Gastrocnemius medialis (tissue), 4 donors: ENCODE measurements at regions not wholly inside any gene's neighbourhood (a gene's known extent, or its start where the extent isn't known, plus 50 kb on each side); places are given as distances from the start of the nearest gene placed in this dataset.

ENCODE experiments used
- ATAC-seq, 2 donors: fragments of 150-250 bp; one replicate each; pipeline ENCODE4 v1.9.1; 2016
- DNase-seq, 2 donors: peaks; one replicate each; pipeline ENCODE4 v3.0.0-alpha.2; 2019
- H3K27ac ChIP-seq, 4 donors: fragments of 200-600 bp; sonication (generic); 1 replicate in 1 of 4; 2 replicates in 3 of 4; pipeline ENCODE4 v1.5.1; 2016 to 2018; ENCODE audit warnings: mild to moderate bottlenecking in 2 of 4, moderate library complexity in 1 of 4
- H3K27me3 ChIP-seq, 3 donors: fragments of 200-600 bp; sonication (generic) in 2 of 3; 1 replicate in 1 of 3; 2 replicates in 2 of 3; pipeline versions ENCODE4 v1.5.1 to v1.6.0; 2016 to 2019; ENCODE audit warnings: mild to moderate bottlenecking in 1 of 3, moderate library complexity in 1 of 3
- H3K36me3 ChIP-seq, 2 donors: fragments of 200-600 bp; sonication (generic) in 1 of 2; one replicate each; pipeline ENCODE4 v1.5.1; 2017 to 2018
- H3K4me1 ChIP-seq, 2 donors: fragments of 200-600 bp; sonication (generic) in 1 of 2; one replicate each; pipeline ENCODE4 v1.5.1; 2016 to 2017; ENCODE audit warnings: mild to moderate bottlenecking in 2 of 2
- H3K4me3 ChIP-seq, 4 donors: fragments of 200-600 bp; sonication (generic) in 3 of 4; 1 replicate in 1 of 4; 2 replicates in 3 of 4; pipeline ENCODE4 v1.5.1; 2016 to 2019; ENCODE audit warnings: mild to moderate bottlenecking in 2 of 4
- H3K9me3 ChIP-seq, 3 donors: fragments of 200-600 bp; sonication (generic) in 2 of 3; 1 replicate in 1 of 3; 2 replicates in 2 of 3; pipeline ENCODE4 v1.5.1; 2016 to 2019
- POLR2A ChIP-seq, 2 donors: fragments of 450-650 bp; IDR thresholded peaks; one replicate each; pipeline ENCODE4 v1.6.1; 2017; ENCODE audit warnings: antibody characterized with exemption in 2 of 2, mild to moderate bottlenecking in 2 of 2, moderate library complexity in 2 of 2
- in situ Hi-C, 4 donors: fragments of 200-750 bp; cut with MboI; loops; one replicate each; pipeline versions ENCODE4 v1.15.0 to v1.8.0; 2017; ENCODE audit warnings: low sequenced_read_pairs in 4 of 4
- intact Hi-C: fragments of 100-400 bp; cut with DNase I; formaldehyde crosslinking; loops from one replicate; pipeline ENCODE4 v1.15.1; 2023; ENCODE audit warnings: low total_unique reads
- TF ChIP-seq, protein P1 (sequence below), 5 experiments: fragments of 450-650 bp in 3 of 5; fragments of 200-600 bp in 2 of 5; sonication (generic) in 2 of 5; IDR thresholded peaks in 4 of 5; conservative IDR thresholded peaks in 1 of 5; 1 replicate in 4 of 5; 2 replicates in 1 of 5; pipeline ENCODE4 v1.5.1; 2016 to 2019; ENCODE audit warnings: antibody characterized with exemption in 5 of 5, mild to moderate bottlenecking in 3 of 5, moderate library complexity in 3 of 5

DNA sequence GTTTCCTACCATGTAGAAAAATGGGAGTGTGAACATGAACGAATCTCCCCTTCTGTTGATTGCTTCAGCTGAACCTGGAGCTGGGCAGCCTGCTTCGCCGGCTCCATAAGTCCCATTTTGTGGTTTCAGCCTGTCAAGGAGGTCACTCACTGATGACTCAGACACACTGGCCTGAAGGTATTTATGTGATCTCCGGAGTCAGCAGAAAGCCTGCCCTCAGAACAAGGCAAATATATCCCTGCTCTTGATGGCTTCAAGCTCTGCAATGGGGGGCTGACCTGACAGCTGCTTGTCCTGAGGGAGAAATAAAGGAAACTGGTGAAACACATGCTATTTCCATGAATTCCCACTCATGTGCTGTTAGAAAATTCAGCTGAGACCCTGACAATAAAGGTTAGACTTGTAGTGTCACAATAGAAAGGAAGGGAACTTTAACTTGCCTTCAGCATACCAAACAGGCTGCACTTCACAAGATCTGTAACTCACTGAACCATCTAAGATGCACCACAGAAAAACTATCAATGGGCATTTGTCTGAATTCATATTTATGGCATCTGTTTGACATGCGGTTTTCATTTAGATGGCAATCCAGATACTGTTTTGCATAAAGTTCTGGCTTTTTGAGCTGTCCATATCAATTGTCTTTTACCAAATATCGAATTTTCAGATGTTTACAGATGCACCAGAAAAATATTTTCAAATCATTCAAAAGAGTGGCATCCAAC is 282.0 kb upstream of the VEPH1 start:
- Histone ChIP-seq H3K9me3 (no peaks in the 10 kb centered on the region), H3K27ac (no peak overlapping the region), H3K4me1 (peaks cover 0 to 5% of the 10 kb centered on the region in 2 donors), H3K27me3 (no peaks in the 10 kb centered on the region), H3K36me3 (no peaks in the 10 kb centered on the region), H3K4me3 (no peak overlapping the region)
- ATAC-seq: peak in 1 of 2 donors; percentile 77
- in situ Hi-C loops (no loop called here), intact Hi-C loops (no loop called here)
- peak in 1 of 2 donors; percentile 20 for DNase-seq
- no peak for TF ChIP-seq POLR2A (IDR thresholded peaks at IDR 0.05)
- TF ChIP-seq, protein P1, sequence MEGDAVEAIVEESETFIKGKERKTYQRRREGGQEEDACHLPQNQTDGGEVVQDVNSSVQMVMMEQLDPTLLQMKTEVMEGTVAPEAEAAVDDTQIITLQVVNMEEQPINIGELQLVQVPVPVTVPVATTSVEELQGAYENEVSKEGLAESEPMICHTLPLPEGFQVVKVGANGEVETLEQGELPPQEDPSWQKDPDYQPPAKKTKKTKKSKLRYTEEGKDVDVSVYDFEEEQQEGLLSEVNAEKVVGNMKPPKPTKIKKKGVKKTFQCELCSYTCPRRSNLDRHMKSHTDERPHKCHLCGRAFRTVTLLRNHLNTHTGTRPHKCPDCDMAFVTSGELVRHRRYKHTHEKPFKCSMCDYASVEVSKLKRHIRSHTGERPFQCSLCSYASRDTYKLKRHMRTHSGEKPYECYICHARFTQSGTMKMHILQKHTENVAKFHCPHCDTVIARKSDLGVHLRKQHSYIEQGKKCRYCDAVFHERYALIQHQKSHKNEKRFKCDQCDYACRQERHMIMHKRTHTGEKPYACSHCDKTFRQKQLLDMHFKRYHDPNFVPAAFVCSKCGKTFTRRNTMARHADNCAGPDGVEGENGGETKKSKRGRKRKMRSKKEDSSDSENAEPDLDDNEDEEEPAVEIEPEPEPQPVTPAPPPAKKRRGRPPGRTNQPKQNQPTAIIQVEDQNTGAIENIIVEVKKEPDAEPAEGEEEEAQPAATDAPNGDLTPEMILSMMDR (IDR thresholded peaks at IDR 0.05 in 4 of 5, conservative IDR thresholded peaks at IDR 0.05 in 1 of 5): no peak

DNA sequence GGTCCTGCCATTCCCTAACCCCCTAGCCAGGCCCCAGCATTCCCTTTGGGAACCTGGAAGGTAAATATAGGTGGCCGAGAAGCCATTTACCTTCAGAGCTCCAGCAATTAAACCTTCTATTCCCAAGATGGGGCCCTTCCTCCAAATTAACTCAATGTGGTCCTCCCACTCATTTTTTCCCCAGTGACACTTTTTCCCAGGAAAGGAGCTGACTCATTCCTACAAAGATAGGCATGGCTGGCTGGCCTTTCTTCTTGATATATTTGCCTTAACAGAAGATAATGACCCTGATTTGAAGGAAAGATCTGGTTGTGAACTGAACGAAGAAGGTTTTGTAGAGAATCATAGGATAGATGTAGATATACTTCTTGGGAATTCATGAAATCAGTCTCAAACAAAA is 279.0 kb upstream of the VEPH1 start:
- Histone ChIP-seq H3K27me3 (no peaks in the 10 kb centered on the region), H3K9me3 (no peaks in the 10 kb centered on the region), H3K27ac (no peak overlapping the region), H3K36me3 (no peaks in the 10 kb centered on the region), H3K4me1 (peaks cover 0 to 5% of the 10 kb centered on the region in 2 donors), H3K4me3 (no peak overlapping the region)
- intact Hi-C loops (no loop called here), in situ Hi-C loops (no loop called here)
- DNase-seq (no peak), ATAC-seq (no peak)
- TF ChIP-seq, protein P1 (IDR thresholded peaks at IDR 0.05 in 4 of 5, conservative IDR thresholded peaks at IDR 0.05 in 1 of 5): no peak
- TF ChIP-seq POLR2A (IDR thresholded peaks at IDR 0.05): no peak

DNA sequence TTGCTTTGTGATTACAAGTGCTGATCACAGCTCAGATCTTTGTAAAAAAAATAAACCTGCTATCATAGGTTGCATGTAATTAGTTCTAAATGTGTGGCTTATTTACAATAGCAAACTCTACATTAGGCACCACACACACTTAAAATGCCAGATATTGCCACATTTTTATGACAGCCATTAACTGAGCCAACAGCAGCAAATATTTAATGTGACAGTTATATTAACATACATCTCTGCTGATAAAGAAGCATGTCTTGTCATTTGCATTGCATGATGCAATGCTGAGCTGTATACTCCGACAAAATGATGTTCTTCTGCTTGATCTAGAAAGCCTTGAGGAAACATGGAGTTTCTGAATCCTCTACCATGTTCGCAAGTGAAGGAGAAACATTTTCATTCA is 273.6 kb upstream of the VEPH1 start:
- Histone ChIP-seq H3K4me3 (no peak overlapping the region), H3K27me3 (no peaks in the 10 kb centered on the region), H3K4me1 (no peaks in the 10 kb centered on the region), H3K9me3 (no peaks in the 10 kb centered on the region), H3K36me3 (no peaks in the 10 kb centered on the region), H3K27ac (no peak overlapping the region)
- ATAC-seq (no peak), DNase-seq (no peak)
- TF ChIP-seq, protein P1 (IDR thresholded peaks at IDR 0.05 in 4 of 5, conservative IDR thresholded peaks at IDR 0.05 in 1 of 5): no peak
- no peak for TF ChIP-seq POLR2A (IDR thresholded peaks at IDR 0.05)
- intact Hi-C loops: no loop called here
- in situ Hi-C loops: no loop called here

DNA sequence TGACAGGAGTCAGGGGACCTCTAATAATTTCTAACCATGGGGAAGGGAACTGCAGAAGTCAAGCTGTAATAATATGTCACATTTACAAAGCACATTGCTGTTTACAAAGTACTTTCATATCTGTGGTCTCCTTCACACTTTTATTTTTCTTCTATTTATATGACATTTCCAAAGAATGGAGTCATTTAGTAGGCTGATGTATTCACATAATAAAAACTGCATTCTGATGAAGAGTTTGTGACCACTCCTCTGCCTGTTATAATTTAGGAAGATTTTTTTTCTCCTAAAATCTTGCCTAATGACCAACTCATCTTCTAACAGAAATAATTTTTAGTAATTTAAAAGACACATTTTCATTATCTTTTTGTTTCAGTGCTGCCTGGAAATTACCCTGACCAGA is 272.2 kb upstream of the VEPH1 start:
- ATAC-seq (no peak), DNase-seq (no peak)
- TF ChIP-seq, protein P1 (IDR thresholded peaks at IDR 0.05 in 4 of 5, conservative IDR thresholded peaks at IDR 0.05 in 1 of 5): no peak
- no peak for TF ChIP-seq POLR2A (IDR thresholded peaks at IDR 0.05)
- Histone ChIP-seq H3K27ac (no peak overlapping the region), H3K9me3 (no peaks in the 10 kb centered on the region), H3K27me3 (no peaks in the 10 kb centered on the region), H3K4me1 (no peaks in the 10 kb centered on the region), H3K36me3 (no peaks in the 10 kb centered on the region), H3K4me3 (no peak overlapping the region)
- intact Hi-C loops (no loop called here), in situ Hi-C loops (no loop called here)

DNA sequence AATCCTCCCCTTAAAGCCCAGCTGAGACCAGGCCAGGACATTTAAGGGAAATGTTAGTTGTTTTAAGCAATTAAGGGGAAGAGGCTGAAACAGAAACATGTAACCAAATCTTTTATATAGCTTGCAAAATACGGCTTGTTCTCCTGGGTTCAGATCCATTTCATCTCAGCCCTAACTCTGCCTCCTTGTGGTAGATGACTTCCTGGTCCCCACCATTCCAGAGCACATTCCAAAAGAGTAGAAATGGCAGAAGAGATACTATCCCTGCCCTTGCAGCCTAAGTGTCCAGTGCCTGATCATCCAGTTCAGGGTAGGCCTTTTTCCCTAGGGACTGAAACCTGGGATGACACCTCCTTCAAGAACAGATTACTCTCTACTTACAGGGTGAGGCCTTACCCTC is 266.2 kb upstream of the VEPH1 start:
- in situ Hi-C loops (no loop called here), intact Hi-C loops (no loop called here)
- H3K4me1 ChIP-seq: no peaks in the 10 kb centered on the region
- TF ChIP-seq POLR2A (IDR thresholded peaks at IDR 0.05): no peak
- TF ChIP-seq, protein P1 (IDR thresholded peaks at IDR 0.05 in 4 of 5, conservative IDR thresholded peaks at IDR 0.05 in 1 of 5): no peak
- no peak overlapping the region for H3K27ac ChIP-seq
- ATAC-seq (no peak), DNase-seq (no peak)
- no peaks in the 10 kb centered on the region for H3K27me3 ChIP-seq
- no peaks in the 10 kb centered on the region for H3K36me3 ChIP-seq
- no peak overlapping the region for H3K4me3 ChIP-seq
- H3K9me3 ChIP-seq: no peaks in the 10 kb centered on the region
